ENCODE measurements at regions not wholly inside any gene's neighbourhood (a gene's known extent, or its start where the extent isn't known, plus 50 kb on each side); places are given as distances from the start of the nearest gene placed in this dataset.

GRCh38 chr10:25683344-25683743 is 250.7 kb upstream of the MYO3A start:
- no peak for DNase-seq (ENCODE audit: extremely low read depth, low read depth)
- no peak for TF ChIP-seq CTCF (IDR thresholded peaks at IDR 0.05; ENCODE audit: low read depth, low read length)

- TF ChIP-seq CTCF (IDR thresholded peaks at IDR 0.05; ENCODE audit: low read depth, low read length): no peak
- DNase-seq (ENCODE audit: extremely low read depth, low read depth): no peak
These were observed 246.5 kb upstream of the MYO3A start for GRCh38 chr10:25687521-25687920.

- TF ChIP-seq CTCF (IDR thresholded peaks at IDR 0.05; ENCODE audit: low read depth, low read length): no peak
- no peak for DNase-seq (ENCODE audit: extremely low read depth, low read depth)
These were observed 244.5 kb upstream of the MYO3A start for GRCh38 chr10:25689346-25690100.

- no peak for DNase-seq (ENCODE audit: extremely low read depth, low read depth)
These were observed 241.3 kb upstream of the MYO3A start for GRCh38 chr10:25692761-25693160.

GRCh38 chr10:25694206-25694933 is 239.7 kb upstream of the MYO3A start:
- no peak for TF ChIP-seq CTCF (IDR thresholded peaks at IDR 0.05; ENCODE audit: low read depth, low read length)
- DNase-seq (ENCODE audit: extremely low read depth, low read depth): no peak

More at GRCh38 chr10:25692761-25693160, 241.3 kb upstream of the MYO3A start:
- TF ChIP-seq CTCF (IDR thresholded peaks at IDR 0.05; ENCODE audit: low read depth, low read length): no peak

GRCh38 chr10:25694971-25695370 is 239.1 kb upstream of the MYO3A start:
- DNase-seq (ENCODE audit: extremely low read depth, low read depth): no peak
- TF ChIP-seq CTCF (IDR thresholded peaks at IDR 0.05; ENCODE audit: low read depth, low read length): no peak

GRCh38 chr10:25695586-25695985 is 238.4 kb upstream of the MYO3A start:
- no peak for TF ChIP-seq CTCF (IDR thresholded peaks at IDR 0.05; ENCODE audit: low read depth, low read length)
- no peak for DNase-seq (ENCODE audit: extremely low read depth, low read depth)
